ENCODE measurements at regions not wholly inside any gene's neighbourhood (a gene's known extent, or its start where the extent isn't known, plus 50 kb on each side); places are given as distances from the start of the nearest gene placed in this dataset.
"Not testable (repeated sequence)": the region's sequence is repeated elsewhere in the genome, so short reads cannot be mapped to it uniquely, and the experiment has no call there.

- intact Hi-C loops (cut with DNase I; ENCODE audit: low total_unique reads) (no loop called here), in situ Hi-C loops (cut with MboI; ENCODE audit: low sequenced_read_pairs in 4 of 4) (loop anchor here in 1 of 4 donors (25.0 kb wide), 1 partner anchor 1055 kb away; no protein-coding TSS in a partner anchor)
- no peaks in the 10 kb centered on the region for H3K9me3 ChIP-seq
- H3K4me1 ChIP-seq = no peaks in the 10 kb centered on the region
- no peak overlapping the region for H3K4me3 ChIP-seq
- DNase-seq = no peak
- ATAC-seq = no peak
- TF ChIP-seq POLR2A (IDR thresholded peaks at IDR 0.05) (no peak), CTCF (IDR thresholded peaks at IDR 0.05 in 4 of 5, conservative IDR thresholded peaks at IDR 0.05 in 1 of 5) (no peak)
- H3K27me3 ChIP-seq = no peaks in the 10 kb centered on the region
- no peaks in the 10 kb centered on the region for H3K36me3 ChIP-seq
- H3K27ac ChIP-seq = no peak overlapping the region
Observed at GRCh38 chr5:18292146-18292545, 657.9 kb downstream of the TAF11L14 start.

GRCh38 chr5:18295696-18296095, 661.4 kb downstream of the TAF11L14 start:
- H3K4me1 ChIP-seq; DNase-seq; H3K9me3 ChIP-seq; H3K27me3 ChIP-seq; H3K27ac ChIP-seq; H3K4me3 ChIP-seq; H3K36me3 ChIP-seq; ATAC-seq; intact Hi-C loops (cut with DNase I; ENCODE audit: low total_unique reads): not testable (repeated sequence)
- in situ Hi-C loops (cut with MboI; ENCODE audit: low sequenced_read_pairs in 4 of 4) = loop anchor here in 1 of 4 donors (25.0 kb wide), 1 partner anchor 1058 kb away; no protein-coding TSS in a partner anchor

- in situ Hi-C loops (cut with MboI; ENCODE audit: low sequenced_read_pairs in 4 of 4) = loop anchor here in 1 of 4 donors (25.0 kb wide), 1 partner anchor 1062 kb away; no protein-coding TSS in a partner anchor
- Histone ChIP-seq H3K27ac (no peak overlapping the region), H3K4me1 (no peaks in the 10 kb centered on the region), H3K36me3 (no peaks in the 10 kb centered on the region), H3K27me3 (no peaks in the 10 kb centered on the region), H3K9me3 (no peaks in the 10 kb centered on the region), H3K4me3 (no peak overlapping the region)
- intact Hi-C loops (cut with DNase I; ENCODE audit: low total_unique reads) = no loop called here
- TF ChIP-seq CTCF (IDR thresholded peaks at IDR 0.05 in 4 of 5, conservative IDR thresholded peaks at IDR 0.05 in 1 of 5) (no peak), POLR2A (IDR thresholded peaks at IDR 0.05) (no peak)
- DNase-seq (no peak), ATAC-seq (no peak)
Observed at GRCh38 chr5:18299166-18299565, 664.9 kb downstream of the TAF11L14 start.

- Histone ChIP-seq H3K4me1 (no peaks in the 10 kb centered on the region), H3K27me3 (no peaks in the 10 kb centered on the region), H3K36me3 (no peaks in the 10 kb centered on the region), H3K4me3 (no peak overlapping the region), H3K27ac (no peak overlapping the region), H3K9me3 (no peaks in the 10 kb centered on the region)
- intact Hi-C loops (cut with DNase I; ENCODE audit: low total_unique reads) (no loop called here), in situ Hi-C loops (cut with MboI; ENCODE audit: low sequenced_read_pairs in 4 of 4) (loop anchor here in 2 of 4 donors (5.0 to 25.0 kb wide), 2 partner anchors 1068 to 1088 kb away; partner anchors contain the start of gene BASP1 (in 1 of the 2))
- DNase-seq = no peak
- TF ChIP-seq CTCF (IDR thresholded peaks at IDR 0.05 in 4 of 5, conservative IDR thresholded peaks at IDR 0.05 in 1 of 5) (no peak), POLR2A (IDR thresholded peaks at IDR 0.05) (no peak)
- no peak for ATAC-seq
Observed at GRCh38 chr5:18305288-18305924, 671.1 kb downstream of the TAF11L14 start.

GRCh38 chr5:18311266-18311665, 677.0 kb downstream of the TAF11L14 start:
- TF ChIP-seq CTCF (IDR thresholded peaks at IDR 0.05 in 4 of 5, conservative IDR thresholded peaks at IDR 0.05 in 1 of 5) (no peak), POLR2A (IDR thresholded peaks at IDR 0.05) (no peak)
- no peaks in the 10 kb centered on the region for H3K9me3 ChIP-seq
- H3K27me3 ChIP-seq = no peaks in the 10 kb centered on the region
- H3K27ac ChIP-seq = no peak overlapping the region
- intact Hi-C loops (cut with DNase I; ENCODE audit: low total_unique reads) = no loop called here
- in situ Hi-C loops (cut with MboI; ENCODE audit: low sequenced_read_pairs in 4 of 4) = loop anchor here in 2 of 4 donors (10.0 to 25.0 kb wide), 2 partner anchors 1074 to 1086 kb away; no protein-coding TSS in a partner anchor
- no peaks in the 10 kb centered on the region for H3K4me1 ChIP-seq
- no peak overlapping the region for H3K4me3 ChIP-seq
- no peak for ATAC-seq
- H3K36me3 ChIP-seq = no peaks in the 10 kb centered on the region
- DNase-seq = no peak
